GM06990 (cell line): ENCODE measurements at regions not wholly inside any gene's neighbourhood (a gene's known extent, or its start where the extent isn't known, plus 50 kb on each side); places are given as distances from the start of the nearest gene placed in this dataset.

Experiments used
- DNase-seq: peaks from one replicate; pipeline ENCODE4 v3.0.0-alpha.2; 2011; ENCODE audit not compliant: insufficient read length; ENCODE audit errors: extremely low read depth
- H3K27me3 ChIP-seq: replicated peaks from 2 replicates; pipeline ENCODE4 v1.6.0; 2011; ENCODE audit warnings: low read length; ENCODE audit not compliant: control insufficient read depth, insufficient read depth
- H3K36me3 ChIP-seq: 2 replicates; pipeline ENCODE4 v1.5.1; 2011; ENCODE audit warnings: low read length; ENCODE audit not compliant: control insufficient read depth, insufficient read depth
- H3K4me3 ChIP-seq: replicated peaks from 2 replicates; pipeline ENCODE4 v1.5.1; 2011; ENCODE audit warnings: low read depth, mild to moderate bottlenecking, control low read depth, low read length
- CTCF ChIP-seq: IDR thresholded peaks from 2 replicates; pipeline ENCODE4 v1.5.1; 2011; ENCODE audit warnings: low read length, control low read depth, mild to moderate bottlenecking, inconsistent platforms; ENCODE audit not compliant: insufficient read depth, poor library complexity, severe bottlenecking

- Histone ChIP-seq H3K36me3 (no peaks in the 10 kb centered on the region), H3K27me3 (no peaks in the 10 kb centered on the region), H3K4me3 (no peak overlapping the region)
- no peak for DNase-seq
- no peak for TF ChIP-seq CTCF
These were observed 2283.8 kb downstream of the TP53TG3F start for GRCh38 chr16:35743101-35743692.

GRCh38 chr16:35744084-35744483 is 2284.7 kb downstream of the TP53TG3F start:
- no peak for TF ChIP-seq CTCF
- no peak for DNase-seq
- Histone ChIP-seq H3K4me3 (no peak overlapping the region), H3K36me3 (no peaks in the 10 kb centered on the region), H3K27me3 (no peaks in the 10 kb centered on the region)

- Histone ChIP-seq H3K36me3 (no peaks in the 10 kb centered on the region), H3K27me3 (no peaks in the 10 kb centered on the region), H3K4me3 (no peak overlapping the region)
- TF ChIP-seq CTCF, result no peak
- DNase-seq, result no peak
These were observed 2285.3 kb downstream of the TP53TG3F start for GRCh38 chr16:35744726-35745125.

GRCh38 chr16:35745191-35745590 is 2285.8 kb downstream of the TP53TG3F start:
- TF ChIP-seq CTCF, result no peak
- no peaks in the 10 kb centered on the region for H3K27me3 ChIP-seq
- H3K4me3 ChIP-seq, result no peak overlapping the region
- H3K36me3 ChIP-seq, result no peaks in the 10 kb centered on the region
- no peak for DNase-seq

- TF ChIP-seq CTCF, result no peak
- no peak overlapping the region for H3K4me3 ChIP-seq
- H3K27me3 ChIP-seq, result no peaks in the 10 kb centered on the region
- DNase-seq, result no peak
- no peaks in the 10 kb centered on the region for H3K36me3 ChIP-seq
These were observed 2286.4 kb downstream of the TP53TG3F start for GRCh38 chr16:35745821-35746248.
